Smooth muscle cell (in vitro differentiated cells): ENCODE measurements at regions not wholly inside any gene's neighbourhood (a gene's known extent, or its start where the extent isn't known, plus 50 kb on each side); places are given as distances from the start of the nearest gene placed in this dataset. TPM values are rescaled to one million over a fixed set of nuclear protein-coding genes. Genes with fewer than 3 reads are reported as not detected.

ENCODE experiments used
- DNase-seq: peaks from one replicate; lab custom pipeline; 2025; ENCODE audit not compliant: unreplicated experiment; lab: John Stamatoyannopoulos, UW
- H2AFZ ChIP-seq: fragments of 200-600 bp; sonication (generic); 2 replicates; pipeline ENCODE4 v1.6.0; 2016; ENCODE audit warnings: antibody characterized with exemption, low read depth, mild to moderate bottlenecking
- H3F3A ChIP-seq: fragments of 200-600 bp; sonication (generic); 2 replicates; pipeline ENCODE4 v1.6.0; 2017; ENCODE audit warnings: antibody characterized with exemption, low read depth
- H3K27ac ChIP-seq: fragments of 200-600 bp; sonication (generic); 2 replicates; pipeline ENCODE4 v1.5.1; 2016; ENCODE audit warnings: low read depth, mild to moderate bottlenecking
- H3K27me3 ChIP-seq: fragments of 200-600 bp; sonication (generic); 2 replicates; pipeline ENCODE4 v1.6.1; 2016; ENCODE audit warnings: low read depth, mild to moderate bottlenecking
- H3K36me3 ChIP-seq: fragments of 200-600 bp; sonication (generic); 2 replicates; pipeline ENCODE4 v1.5.1; 2016; ENCODE audit warnings: low read depth
- H3K4me1 ChIP-seq: fragments of 200-600 bp; sonication (generic); 2 replicates; pipeline ENCODE4 v1.5.1; 2016; ENCODE audit warnings: low read depth
- H3K4me2 ChIP-seq: fragments of 200-600 bp; sonication (generic); 2 replicates; pipeline ENCODE4 v1.6.0; 2016; ENCODE audit warnings: mild to moderate bottlenecking
- H3K4me3 ChIP-seq: fragments of 200-600 bp; sonication (generic); 2 replicates; pipeline ENCODE4 v1.5.1; 2016; ENCODE audit warnings: mild to moderate bottlenecking
- H3K79me2 ChIP-seq: fragments of 200-600 bp; sonication (generic); 2 replicates; pipeline ENCODE4 v1.6.0; 2016; ENCODE audit warnings: low read depth, mild to moderate bottlenecking
- H3K9ac ChIP-seq: fragments of 200-600 bp; sonication (generic); 2 replicates; pipeline ENCODE4 v1.6.0; 2016; ENCODE audit warnings: low read depth
- H3K9me3 ChIP-seq: fragments of 200-600 bp; sonication (generic); replicated peaks from 2 replicates; pipeline ENCODE4 v1.5.1; 2016; ENCODE audit warnings: low read depth
- H4K20me1 ChIP-seq: fragments of 200-600 bp; sonication (generic); 2 replicates; pipeline ENCODE4 v1.6.0; 2016; ENCODE audit warnings: low read depth
- WGBS: methylation state at CpG from one replicate; pipeline ENCODE4 v1.1.7; 2016; ENCODE audit warnings: low lambda C conversion rate; 5-methylcytosine and 5-hydroxymethylcytosine counted together
- small RNA-seq: library from RNA; depleted of rRNA; stranded (forward); fragments of <200 nt; gene quantifications from one replicate; pipeline ENCODE3, GENCODE V24; 2014
- TF ChIP-seq, protein P1 (sequence below): fragments of 200-600 bp; sonication (generic); IDR thresholded peaks from 2 replicates; pipeline ENCODE4 v1.5.1; 2017; ENCODE audit warnings: borderline replicate concordance, mild to moderate bottlenecking, antibody characterized with exemption; ENCODE audit not compliant: insufficient read depth, poor library complexity, severe bottlenecking

DNA sequence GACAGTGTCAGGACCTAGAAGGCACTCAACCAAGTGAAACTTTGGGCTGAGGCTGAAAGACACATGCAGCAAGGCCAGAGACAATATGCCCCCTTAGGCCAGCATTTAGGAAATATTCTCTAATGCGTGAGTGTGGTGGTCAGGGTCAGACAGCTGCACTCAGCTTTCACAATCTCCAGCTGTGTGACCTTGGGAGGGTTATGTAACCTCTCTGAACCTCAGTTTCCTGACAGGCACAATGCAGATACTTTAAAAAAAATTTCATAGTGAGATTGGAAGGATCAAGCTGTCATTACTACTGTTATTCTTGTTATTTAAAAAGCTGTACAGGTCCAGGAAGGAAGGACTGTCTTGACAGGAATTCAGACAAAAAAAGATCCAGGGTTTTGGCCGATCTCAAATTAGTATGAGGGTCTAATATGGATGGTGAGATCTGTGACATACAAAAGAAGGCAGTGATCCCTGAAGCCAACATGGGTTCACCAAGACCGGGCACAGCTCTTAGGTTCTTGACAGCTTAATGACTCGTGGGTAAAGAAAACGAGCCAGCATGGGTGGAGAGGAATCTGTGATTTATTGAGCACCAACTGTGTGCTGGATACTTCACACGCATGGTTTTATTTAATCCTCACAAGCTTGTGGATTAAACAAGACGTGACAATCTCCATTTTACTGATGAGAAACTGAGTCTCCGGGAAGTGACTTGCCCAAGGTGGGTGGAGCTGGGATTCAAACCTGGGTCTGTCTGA lies 54.6 kb upstream of the POU3F1 start:
- H3K4me2 ChIP-seq, result no peak overlapping the region
- no peaks in the 10 kb centered on the region for H3K79me2 ChIP-seq
- no peaks in the 10 kb centered on the region for H3K4me1 ChIP-seq
- WGBS, result 81% methylated on average over 8 of the region's 8 CpGs
- no peak overlapping the region for H2AFZ ChIP-seq
- no peak for DNase-seq
- no peaks in the 10 kb centered on the region for H3K9me3 ChIP-seq
- peaks cover 3% of the 10 kb centered on the region for H3K27me3 ChIP-seq
- H3K4me3 ChIP-seq, result no peak overlapping the region
- H3K9ac ChIP-seq, result no peak overlapping the region
- TF ChIP-seq, protein P1, sequence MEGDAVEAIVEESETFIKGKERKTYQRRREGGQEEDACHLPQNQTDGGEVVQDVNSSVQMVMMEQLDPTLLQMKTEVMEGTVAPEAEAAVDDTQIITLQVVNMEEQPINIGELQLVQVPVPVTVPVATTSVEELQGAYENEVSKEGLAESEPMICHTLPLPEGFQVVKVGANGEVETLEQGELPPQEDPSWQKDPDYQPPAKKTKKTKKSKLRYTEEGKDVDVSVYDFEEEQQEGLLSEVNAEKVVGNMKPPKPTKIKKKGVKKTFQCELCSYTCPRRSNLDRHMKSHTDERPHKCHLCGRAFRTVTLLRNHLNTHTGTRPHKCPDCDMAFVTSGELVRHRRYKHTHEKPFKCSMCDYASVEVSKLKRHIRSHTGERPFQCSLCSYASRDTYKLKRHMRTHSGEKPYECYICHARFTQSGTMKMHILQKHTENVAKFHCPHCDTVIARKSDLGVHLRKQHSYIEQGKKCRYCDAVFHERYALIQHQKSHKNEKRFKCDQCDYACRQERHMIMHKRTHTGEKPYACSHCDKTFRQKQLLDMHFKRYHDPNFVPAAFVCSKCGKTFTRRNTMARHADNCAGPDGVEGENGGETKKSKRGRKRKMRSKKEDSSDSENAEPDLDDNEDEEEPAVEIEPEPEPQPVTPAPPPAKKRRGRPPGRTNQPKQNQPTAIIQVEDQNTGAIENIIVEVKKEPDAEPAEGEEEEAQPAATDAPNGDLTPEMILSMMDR, result no peak
- H3K27ac ChIP-seq, result no peak overlapping the region
- no peaks in the 10 kb centered on the region for H3F3A ChIP-seq
- no peaks in the 10 kb centered on the region for H3K36me3 ChIP-seq
- no peaks in the 10 kb centered on the region for H4K20me1 ChIP-seq

DNA sequence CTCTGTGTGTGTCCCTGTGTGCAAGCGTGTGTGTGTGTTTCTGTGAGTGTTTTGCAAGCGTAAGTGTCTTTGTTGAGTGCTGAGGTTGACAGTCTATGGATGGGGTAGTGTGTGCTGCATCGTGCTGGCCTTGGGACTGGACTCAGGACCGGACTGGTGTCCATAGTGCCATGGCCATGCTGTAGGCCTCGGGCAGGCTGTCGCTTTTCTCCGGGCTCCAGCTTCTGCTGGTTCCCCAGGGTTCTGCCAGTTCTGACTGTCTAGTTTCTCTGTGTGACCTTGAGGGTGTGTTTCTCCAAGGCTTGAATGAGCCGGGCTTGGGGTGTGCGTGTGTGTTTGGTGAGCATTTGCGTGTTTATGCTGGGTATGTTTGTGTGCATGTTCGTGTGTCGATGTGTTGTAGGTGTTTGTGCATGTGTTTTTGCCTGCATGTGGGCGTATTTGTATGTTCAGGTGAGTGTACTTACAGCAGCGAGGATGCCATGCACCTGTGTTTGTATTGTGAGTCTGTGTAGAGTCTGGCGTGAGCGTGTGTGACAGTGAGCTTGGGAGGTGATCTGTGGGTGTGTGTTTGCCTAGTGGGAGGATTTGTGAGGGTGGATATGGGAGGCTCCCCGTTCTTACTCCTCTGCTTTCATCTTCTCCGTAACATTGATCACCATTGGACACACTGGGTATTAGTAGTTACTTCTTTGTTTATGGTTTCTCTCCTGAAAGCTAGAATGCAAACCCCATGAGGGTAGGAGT lies 51.7 kb upstream of the POU3F1 start:
- DNase-seq, result no peak

DNA sequence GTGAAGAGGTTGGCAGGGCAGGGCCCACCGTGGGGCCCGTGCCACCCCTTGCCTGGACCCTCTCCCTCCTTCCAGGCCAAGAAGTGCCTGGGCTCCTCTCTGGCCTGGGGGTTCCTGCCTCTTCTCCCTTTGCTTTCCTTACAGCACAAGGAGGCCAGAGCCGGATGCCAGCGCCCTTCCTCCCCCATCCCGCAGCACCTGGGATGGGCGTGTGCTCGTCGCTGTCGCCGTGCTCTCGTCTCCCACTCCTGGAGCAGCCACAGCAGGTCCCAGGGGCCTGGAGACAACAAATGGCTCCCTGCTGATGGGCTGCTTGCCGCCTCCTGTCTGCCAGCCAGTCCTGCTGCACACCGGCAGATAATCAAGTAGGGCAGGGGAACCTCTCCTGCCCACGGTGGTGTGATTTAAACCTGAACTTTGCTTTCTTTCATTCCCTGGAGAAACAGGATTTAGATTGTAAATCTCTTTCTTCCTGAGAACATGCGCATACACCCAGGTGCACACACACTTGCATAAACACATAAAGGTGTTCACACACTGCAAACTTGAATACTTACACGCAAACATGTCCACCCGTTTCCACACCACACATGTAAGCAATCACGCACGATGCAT lies 50.8 kb upstream of the POU3F1 start:
- Histone ChIP-seq H3K9ac (no peak overlapping the region), H3K9me3 (no peaks in the 10 kb centered on the region), H3K4me2 (no peak overlapping the region), H3K79me2 (no peaks in the 10 kb centered on the region), H4K20me1 (no peaks in the 10 kb centered on the region), H3K27ac (no peak overlapping the region), H3F3A (no peaks in the 10 kb centered on the region), H2AFZ (no peak overlapping the region), H3K4me1 (no peaks in the 10 kb centered on the region), H3K4me3 (no peak overlapping the region), H3K36me3 (no peaks in the 10 kb centered on the region), H3K27me3 (no peaks in the 10 kb centered on the region)
- TF ChIP-seq, protein P1, result no peak
- WGBS, result 73% methylated on average over 19 of the region's 19 CpGs
- DNase-seq, result no peak

More for the DNA sequence above, 51.7 kb upstream of the POU3F1 start:
- H3K79me2 ChIP-seq, result no peaks in the 10 kb centered on the region
- H3K27ac ChIP-seq, result no peak overlapping the region
- no peaks in the 10 kb centered on the region for H3K4me1 ChIP-seq
- no peaks in the 10 kb centered on the region for H3F3A ChIP-seq
- H3K4me3 ChIP-seq, result no peak overlapping the region
- H2AFZ ChIP-seq, result no peak overlapping the region
- H3K9ac ChIP-seq, result no peak overlapping the region
- no peak overlapping the region for H3K4me2 ChIP-seq
- TF ChIP-seq, protein P1, result no peak
- no peaks in the 10 kb centered on the region for H3K9me3 ChIP-seq
- no peaks in the 10 kb centered on the region for H4K20me1 ChIP-seq
- WGBS, result 86% methylated on average over 18 of the region's 18 CpGs
- H3K36me3 ChIP-seq, result no peaks in the 10 kb centered on the region
- H3K27me3 ChIP-seq, result no peaks in the 10 kb centered on the region

Small RNA genes lying in the stretch of these regions (small RNA-seq; reads per million reads assigned to genes)
- gene RNU6-753P, result not detected
